ENCODE measurements at regions not wholly inside any gene's neighbourhood (a gene's known extent, or its start where the extent isn't known, plus 50 kb on each side); places are given as distances from the start of the nearest gene placed in this dataset.

- Histone ChIP-seq H3K4me1 (ENCODE audit: insufficient read depth, insufficient read length) (no peaks in the 10 kb centered on the region), H3K4me3 (ENCODE audit: insufficient read length, low read depth) (no peak overlapping the region), H3K9me3 (ENCODE audit: insufficient read depth, low read length) (no peaks in the 10 kb centered on the region; the same call in 1 of the 2 replicates), H3K9ac (ENCODE audit: insufficient read length, low read depth) (no peak overlapping the region), H3K27me3 (ENCODE audit: insufficient read depth, insufficient read length) (no peaks in the 10 kb centered on the region), H3K36me3 (ENCODE audit: insufficient read depth, insufficient read length, low read length) (no peaks in the 10 kb centered on the region)
- TF ChIP-seq SUZ12 (IDR thresholded peaks at IDR 0.05; ENCODE audit: extremely low read depth, insufficient read depth, insufficient read length) (no peak), ZNF274 (IDR thresholded peaks at IDR 0.05; ENCODE audit: low read depth, low read length) (no peak), YY1 (IDR thresholded peaks at IDR 0.05; ENCODE audit: insufficient read depth, insufficient read length) (no peak)
- no peak for DNase-seq (ENCODE audit: low read depth, low spot score)
These were observed 500.1 kb downstream of the ETV1 start for GRCh38 chr7:13489386-13489785.

GRCh38 chr7:13496976-13497375 is 492.5 kb downstream of the ETV1 start:
- Histone ChIP-seq H3K9ac (ENCODE audit: insufficient read length, low read depth) (no peak overlapping the region), H3K27me3 (ENCODE audit: insufficient read depth, insufficient read length) (no peaks in the 10 kb centered on the region), H3K4me1 (ENCODE audit: insufficient read depth, insufficient read length) (no peaks in the 10 kb centered on the region), H3K4me3 (ENCODE audit: insufficient read length, low read depth) (no peak overlapping the region), H3K9me3 (ENCODE audit: insufficient read depth, low read length) (no peaks in the 10 kb centered on the region), H3K36me3 (ENCODE audit: insufficient read depth, insufficient read length, low read length) (no peaks in the 10 kb centered on the region)
- TF ChIP-seq SUZ12 (IDR thresholded peaks at IDR 0.05; ENCODE audit: extremely low read depth, insufficient read depth, insufficient read length) (no peak), YY1 (IDR thresholded peaks at IDR 0.05; ENCODE audit: insufficient read depth, insufficient read length) (no peak), ZNF274 (IDR thresholded peaks at IDR 0.05; ENCODE audit: low read depth, low read length) (no peak)
- no peak for DNase-seq (ENCODE audit: low read depth, low spot score)

GRCh38 chr7:13508586-13508985 is 480.9 kb downstream of the ETV1 start:
- Histone ChIP-seq H3K9me3 (ENCODE audit: insufficient read depth, low read length) (peaks cover 6% of the 10 kb centered on the region; the same call in 1 of the 2 replicates), H3K9ac (ENCODE audit: insufficient read length, low read depth) (no peak overlapping the region), H3K36me3 (ENCODE audit: insufficient read depth, insufficient read length, low read length) (no peaks in the 10 kb centered on the region), H3K4me3 (ENCODE audit: insufficient read length, low read depth) (no peak overlapping the region), H3K27me3 (ENCODE audit: insufficient read depth, insufficient read length) (no peaks in the 10 kb centered on the region), H3K4me1 (ENCODE audit: insufficient read depth, insufficient read length) (no peaks in the 10 kb centered on the region)
- no peak for DNase-seq (ENCODE audit: low read depth, low spot score)
- TF ChIP-seq SUZ12 (IDR thresholded peaks at IDR 0.05; ENCODE audit: extremely low read depth, insufficient read depth, insufficient read length) (no peak), YY1 (IDR thresholded peaks at IDR 0.05; ENCODE audit: insufficient read depth, insufficient read length) (no peak), ZNF274 (IDR thresholded peaks at IDR 0.05; ENCODE audit: low read depth, low read length) (no peak)

- TF ChIP-seq YY1 (IDR thresholded peaks at IDR 0.05; ENCODE audit: insufficient read depth, insufficient read length): no peak
- no peak for TF ChIP-seq ZNF274 (IDR thresholded peaks at IDR 0.05; ENCODE audit: low read depth, low read length)
- TF ChIP-seq SUZ12 (IDR thresholded peaks at IDR 0.05; ENCODE audit: extremely low read depth, insufficient read depth, insufficient read length): no peak
- H3K9me3 ChIP-seq (ENCODE audit: insufficient read depth, low read length): no peaks in the 10 kb centered on the region
These were observed 470.7 kb downstream of the ETV1 start for GRCh38 chr7:13518738-13519137.

GRCh38 chr7:13524076-13524475 is 465.4 kb downstream of the ETV1 start:
- H3K9ac ChIP-seq (ENCODE audit: insufficient read length, low read depth): no peak overlapping the region
- TF ChIP-seq YY1 (IDR thresholded peaks at IDR 0.05; ENCODE audit: insufficient read depth, insufficient read length): no peak
- no peaks in the 10 kb centered on the region for H3K9me3 ChIP-seq (ENCODE audit: insufficient read depth, low read length)
- H3K27me3 ChIP-seq (ENCODE audit: insufficient read depth, insufficient read length): no peaks in the 10 kb centered on the region
- DNase-seq (ENCODE audit: low read depth, low spot score): no peak
- H3K4me3 ChIP-seq (ENCODE audit: insufficient read length, low read depth): no peak overlapping the region
- no peaks in the 10 kb centered on the region for H3K36me3 ChIP-seq (ENCODE audit: insufficient read depth, insufficient read length, low read length)
- no peaks in the 10 kb centered on the region for H3K4me1 ChIP-seq (ENCODE audit: insufficient read depth, insufficient read length)

More at GRCh38 chr7:13518738-13519137, 470.7 kb downstream of the ETV1 start:
- H3K4me1 ChIP-seq (ENCODE audit: insufficient read depth, insufficient read length): no peaks in the 10 kb centered on the region
- no peaks in the 10 kb centered on the region for H3K36me3 ChIP-seq (ENCODE audit: insufficient read depth, insufficient read length, low read length)
- no peak overlapping the region for H3K9ac ChIP-seq (ENCODE audit: insufficient read length, low read depth)
- H3K27me3 ChIP-seq (ENCODE audit: insufficient read depth, insufficient read length): no peaks in the 10 kb centered on the region
- DNase-seq (ENCODE audit: low read depth, low spot score): no peak
- no peak overlapping the region for H3K4me3 ChIP-seq (ENCODE audit: insufficient read length, low read depth)

GRCh38 chr7:13532028-13532753 is 457.3 kb downstream of the ETV1 start:
- Histone ChIP-seq H3K9me3 (ENCODE audit: insufficient read depth, low read length) (no peaks in the 10 kb centered on the region), H3K36me3 (ENCODE audit: insufficient read depth, insufficient read length, low read length) (no peaks in the 10 kb centered on the region), H3K4me1 (ENCODE audit: insufficient read depth, insufficient read length) (no peaks in the 10 kb centered on the region), H3K27me3 (ENCODE audit: insufficient read depth, insufficient read length) (no peaks in the 10 kb centered on the region), H3K9ac (ENCODE audit: insufficient read length, low read depth) (no peak overlapping the region), H3K4me3 (ENCODE audit: insufficient read length, low read depth) (no peak overlapping the region)
- no peak for DNase-seq (ENCODE audit: low read depth, low spot score)
- TF ChIP-seq SUZ12 (IDR thresholded peaks at IDR 0.05; ENCODE audit: extremely low read depth, insufficient read depth, insufficient read length) (no peak), YY1 (IDR thresholded peaks at IDR 0.05; ENCODE audit: insufficient read depth, insufficient read length) (no peak), ZNF274 (IDR thresholded peaks at IDR 0.05; ENCODE audit: low read depth, low read length) (no peak)

GRCh38 chr7:13538669-13539068 is 450.8 kb downstream of the ETV1 start:
- Histone ChIP-seq H3K9ac (ENCODE audit: insufficient read length, low read depth) (no peak overlapping the region), H3K36me3 (ENCODE audit: insufficient read depth, insufficient read length, low read length) (no peaks in the 10 kb centered on the region), H3K27me3 (ENCODE audit: insufficient read depth, insufficient read length) (no peaks in the 10 kb centered on the region), H3K4me3 (ENCODE audit: insufficient read length, low read depth) (no peak overlapping the region), H3K4me1 (ENCODE audit: insufficient read depth, insufficient read length) (no peaks in the 10 kb centered on the region), H3K9me3 (ENCODE audit: insufficient read depth, low read length) (no peaks in the 10 kb centered on the region)
- no peak for DNase-seq (ENCODE audit: low read depth, low spot score)
- TF ChIP-seq YY1 (IDR thresholded peaks at IDR 0.05; ENCODE audit: insufficient read depth, insufficient read length): no peak
- TF ChIP-seq ZNF274 (IDR thresholded peaks at IDR 0.05; ENCODE audit: low read depth, low read length): no peak
- TF ChIP-seq SUZ12 (IDR thresholded peaks at IDR 0.05; ENCODE audit: extremely low read depth, insufficient read depth, insufficient read length): no peak
